Amygdala (tissue), 56 donors: ENCODE measurements at regions not wholly inside any gene's neighbourhood (a gene's known extent, or its start where the extent isn't known, plus 50 kb on each side); places are given as distances from the start of the nearest gene placed in this dataset.
"Not testable (repeated sequence)": the region's sequence is repeated elsewhere in the genome, so short reads cannot be mapped to it uniquely, and the experiment has no call there.

Source experiments
- DNase-seq, 56 donors: peaks; one replicate each; lab custom pipeline; 2025; lab: John Stamatoyannopoulos, UW

- not testable (repeated sequence) for DNase-seq
Measured at GRCh38 chr17:54465443-54465842, 435.2 kb upstream of the TOM1L1 start.

- DNase-seq = no peak
Measured at GRCh38 chr17:54466875-54467274, 433.8 kb upstream of the TOM1L1 start.

- no peak for DNase-seq
Measured at GRCh38 chr17:54482843-54483242, 417.8 kb upstream of the TOM1L1 start.

- no peak for DNase-seq
Measured at GRCh38 chr17:54493691-54494090, 407.0 kb upstream of the TOM1L1 start.

- no peak for DNase-seq
Measured at GRCh38 chr17:54494721-54495715, 405.6 kb upstream of the TOM1L1 start.

- no peak for DNase-seq
Measured at GRCh38 chr17:54505404-54505803, 395.2 kb upstream of the TOM1L1 start.

GRCh38 chr17:54518706-54519105, 381.9 kb upstream of the TOM1L1 start:
- no peak for DNase-seq

- no peak for DNase-seq
Measured at GRCh38 chr17:54521137-54521536, 379.5 kb upstream of the TOM1L1 start.

- DNase-seq = no peak
Measured at GRCh38 chr17:54524501-54524900, 376.2 kb upstream of the TOM1L1 start.

- DNase-seq = no peak
Measured at GRCh38 chr17:54527941-54528340, 372.7 kb upstream of the TOM1L1 start.

GRCh38 chr17:54530398-54530797, 370.3 kb upstream of the TOM1L1 start:
- DNase-seq = no peak

GRCh38 chr17:54536306-54536705, 364.3 kb upstream of the TOM1L1 start:
- DNase-seq = no peak

GRCh38 chr17:54537656-54538055, 363.0 kb upstream of the TOM1L1 start:
- DNase-seq = no peak

- no peak for DNase-seq
Measured at GRCh38 chr17:54544249-54544648, 356.4 kb upstream of the TOM1L1 start.

GRCh38 chr17:54559883-54560282, 340.8 kb upstream of the TOM1L1 start:
- no peak for DNase-seq

GRCh38 chr17:54608634-54609155, 292.0 kb upstream of the TOM1L1 start:
- no peak for DNase-seq

GRCh38 chr17:54620399-54620978, 280.2 kb upstream of the TOM1L1 start:
- no peak for DNase-seq

GRCh38 chr17:54623746-54624145, 276.9 kb upstream of the TOM1L1 start:
- DNase-seq = no peak

GRCh38 chr17:54626146-54626703, 274.4 kb upstream of the TOM1L1 start:
- no peak for DNase-seq

- DNase-seq = not testable (repeated sequence)
Measured at GRCh38 chr17:54639426-54639825, 261.2 kb upstream of the TOM1L1 start.
